22Rv1 (cell line): ENCODE measurements at regions not wholly inside any gene's neighbourhood (a gene's known extent, or its start where the extent isn't known, plus 50 kb on each side); places are given as distances from the start of the nearest gene placed in this dataset.

ENCODE experiments used
- H3K27ac ChIP-seq: fragments of 450-650 bp; 2 replicates; pipeline ENCODE4 v1.5.1; 2017
- ZFX ChIP-seq: fragments of 450-650 bp; IDR thresholded peaks from 2 replicates; pipeline ENCODE4 v1.6.1; 2017; ENCODE audit warnings: antibody characterized with exemption, borderline replicate concordance
- TF ChIP-seq, protein P1 (sequence below): fragments of 450-650 bp; IDR thresholded peaks from 2 replicates; pipeline ENCODE4 v1.5.1; 2017; ENCODE audit warnings: mild to moderate bottlenecking

DNA sequence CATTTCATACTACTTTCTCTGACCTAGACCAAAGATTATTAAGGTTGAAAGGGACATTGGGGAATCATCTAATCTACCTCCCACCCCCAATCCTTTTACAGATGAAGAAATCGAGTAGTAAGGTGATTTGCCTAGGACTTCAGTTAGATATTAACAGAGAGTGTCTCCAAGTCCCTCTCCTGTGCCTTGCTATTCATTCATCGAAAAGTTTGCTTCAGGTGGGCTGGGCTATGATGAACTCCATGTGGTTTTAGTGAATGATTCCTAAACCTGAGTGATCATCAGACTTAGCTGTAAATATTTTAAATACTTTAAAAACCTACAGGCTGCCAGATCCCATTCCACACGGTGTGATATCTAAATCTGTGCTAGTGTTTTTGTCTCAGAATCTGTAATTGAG lies 259.4 kb upstream of the SORCS1 start:
- H3K27ac ChIP-seq = no peak overlapping the region
- no peak for TF ChIP-seq ZFX
- TF ChIP-seq, protein P1, sequence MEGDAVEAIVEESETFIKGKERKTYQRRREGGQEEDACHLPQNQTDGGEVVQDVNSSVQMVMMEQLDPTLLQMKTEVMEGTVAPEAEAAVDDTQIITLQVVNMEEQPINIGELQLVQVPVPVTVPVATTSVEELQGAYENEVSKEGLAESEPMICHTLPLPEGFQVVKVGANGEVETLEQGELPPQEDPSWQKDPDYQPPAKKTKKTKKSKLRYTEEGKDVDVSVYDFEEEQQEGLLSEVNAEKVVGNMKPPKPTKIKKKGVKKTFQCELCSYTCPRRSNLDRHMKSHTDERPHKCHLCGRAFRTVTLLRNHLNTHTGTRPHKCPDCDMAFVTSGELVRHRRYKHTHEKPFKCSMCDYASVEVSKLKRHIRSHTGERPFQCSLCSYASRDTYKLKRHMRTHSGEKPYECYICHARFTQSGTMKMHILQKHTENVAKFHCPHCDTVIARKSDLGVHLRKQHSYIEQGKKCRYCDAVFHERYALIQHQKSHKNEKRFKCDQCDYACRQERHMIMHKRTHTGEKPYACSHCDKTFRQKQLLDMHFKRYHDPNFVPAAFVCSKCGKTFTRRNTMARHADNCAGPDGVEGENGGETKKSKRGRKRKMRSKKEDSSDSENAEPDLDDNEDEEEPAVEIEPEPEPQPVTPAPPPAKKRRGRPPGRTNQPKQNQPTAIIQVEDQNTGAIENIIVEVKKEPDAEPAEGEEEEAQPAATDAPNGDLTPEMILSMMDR = no peak

DNA sequence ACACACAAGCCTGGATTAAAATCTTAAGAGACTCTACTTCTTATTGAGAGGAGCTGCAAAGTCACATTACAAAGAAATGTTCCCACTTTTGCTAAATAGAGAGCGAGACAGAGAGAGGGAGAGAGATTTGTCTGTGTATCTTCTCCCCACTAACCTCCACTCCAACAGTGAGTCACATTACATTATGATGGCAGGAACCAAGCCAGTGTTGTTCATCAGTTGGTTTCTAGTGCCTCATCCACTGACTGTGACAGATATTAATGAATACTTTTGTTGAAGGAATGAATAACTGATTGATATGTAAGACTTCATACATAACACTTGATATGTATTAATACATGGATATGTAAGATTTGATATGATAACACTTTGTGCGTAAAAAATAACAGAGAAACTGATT lies 258.2 kb upstream of the SORCS1 start:
- H3K27ac ChIP-seq = no peak overlapping the region
- no peak for TF ChIP-seq ZFX
- TF ChIP-seq, protein P1 = no peak

DNA sequence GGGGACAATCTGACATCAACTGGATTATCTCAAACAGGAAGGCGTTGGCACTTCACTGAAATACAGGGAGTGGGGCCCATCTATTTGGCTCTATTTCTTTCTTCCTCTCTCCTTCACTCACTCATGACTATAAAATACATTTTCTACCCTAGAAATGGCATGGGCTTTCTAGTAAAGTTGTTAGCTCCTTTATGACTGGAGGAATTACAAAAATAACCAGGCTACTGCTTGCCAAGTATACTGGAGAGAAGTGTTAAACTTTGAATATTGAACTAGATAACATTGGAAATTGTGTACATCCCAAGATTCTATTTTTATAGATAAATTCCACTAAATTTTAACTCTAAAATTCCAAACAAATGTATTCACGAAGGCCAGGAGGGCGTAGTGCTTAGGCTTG lies 255.7 kb upstream of the SORCS1 start:
- TF ChIP-seq, protein P1 = no peak
- no peak for TF ChIP-seq ZFX
- no peak overlapping the region for H3K27ac ChIP-seq

DNA sequence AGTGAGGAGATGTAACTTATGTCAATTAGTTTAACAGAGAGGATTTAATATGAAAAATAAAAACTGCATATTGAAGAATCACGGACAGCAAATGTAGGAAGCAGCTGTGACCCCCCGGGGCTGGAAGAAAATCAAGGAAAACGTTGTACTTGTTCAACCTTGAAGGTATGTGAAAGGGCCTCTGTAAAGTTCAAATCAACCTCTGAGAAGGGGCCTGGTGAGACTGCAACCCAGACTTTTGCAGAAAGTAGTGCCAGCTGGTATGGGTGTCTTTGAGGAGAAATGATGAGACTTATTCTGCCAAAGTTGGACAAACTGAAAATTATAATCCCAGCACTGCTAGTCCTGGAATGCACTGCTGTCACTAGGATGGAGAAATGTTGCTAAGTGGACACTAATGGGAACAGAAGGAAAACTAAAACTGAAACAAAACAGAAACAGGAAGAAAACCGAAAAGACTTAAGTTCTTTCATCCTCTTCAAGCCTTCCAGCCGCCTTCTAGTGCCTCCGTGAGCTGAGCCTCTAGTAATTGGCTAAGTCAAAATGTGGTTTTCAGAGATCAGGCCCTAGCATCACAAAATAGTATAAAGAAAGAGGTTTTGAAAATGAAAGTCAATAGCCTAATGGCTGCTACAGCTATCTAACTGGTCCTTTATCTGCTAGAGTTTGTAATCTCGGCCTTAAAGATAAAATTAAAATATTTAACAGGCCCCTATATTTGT lies 253.7 kb upstream of the SORCS1 start:
- TF ChIP-seq, protein P1 = no peak
- no peak for TF ChIP-seq ZFX
- no peak overlapping the region for H3K27ac ChIP-seq

DNA sequence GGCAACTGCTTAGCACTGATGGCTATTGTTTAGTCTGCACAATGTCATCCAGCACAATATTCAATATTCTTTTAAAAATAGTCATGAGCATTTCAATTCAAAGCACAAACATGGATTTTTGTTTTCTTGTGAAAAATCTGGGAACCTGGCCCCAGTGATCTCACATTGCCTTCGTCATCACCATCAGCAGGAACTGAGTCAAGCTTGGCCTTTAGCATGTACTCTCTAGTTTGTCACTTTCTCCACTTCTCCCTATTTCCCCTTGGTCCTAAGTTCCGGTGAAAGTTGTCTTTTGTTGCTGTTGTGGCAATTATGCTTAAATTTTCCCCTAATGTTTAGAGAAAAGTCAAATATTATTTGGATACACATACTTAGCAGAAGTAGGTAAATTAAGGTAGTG lies 252.9 kb upstream of the SORCS1 start:
- H3K27ac ChIP-seq = no peak overlapping the region

DNA sequence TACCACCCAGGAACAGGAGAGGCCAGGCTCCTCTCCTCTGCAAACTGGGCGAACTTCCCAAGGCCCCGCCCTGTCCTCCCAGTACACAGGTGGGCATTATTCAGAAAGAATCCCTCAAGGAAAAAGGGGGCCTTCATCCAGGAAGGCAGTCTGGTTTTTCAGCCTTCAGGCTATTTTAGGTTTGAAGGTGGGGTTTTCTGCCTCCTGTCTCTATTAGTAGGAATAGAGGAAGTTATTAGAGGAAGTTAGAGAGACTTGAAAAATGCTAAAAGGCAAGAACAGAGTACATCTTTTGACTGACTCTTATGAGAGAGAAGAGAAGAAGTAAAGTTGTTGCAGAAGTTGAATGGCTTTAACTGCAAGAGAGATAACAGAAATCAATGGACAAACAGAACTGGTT lies 250.9 kb upstream of the SORCS1 start:
- TF ChIP-seq, protein P1 = no peak
- TF ChIP-seq ZFX = no peak
- H3K27ac ChIP-seq = no peak overlapping the region

More for the DNA sequence above, 252.9 kb upstream of the SORCS1 start:
- TF ChIP-seq, protein P1 = no peak
- TF ChIP-seq ZFX = no peak

DNA sequence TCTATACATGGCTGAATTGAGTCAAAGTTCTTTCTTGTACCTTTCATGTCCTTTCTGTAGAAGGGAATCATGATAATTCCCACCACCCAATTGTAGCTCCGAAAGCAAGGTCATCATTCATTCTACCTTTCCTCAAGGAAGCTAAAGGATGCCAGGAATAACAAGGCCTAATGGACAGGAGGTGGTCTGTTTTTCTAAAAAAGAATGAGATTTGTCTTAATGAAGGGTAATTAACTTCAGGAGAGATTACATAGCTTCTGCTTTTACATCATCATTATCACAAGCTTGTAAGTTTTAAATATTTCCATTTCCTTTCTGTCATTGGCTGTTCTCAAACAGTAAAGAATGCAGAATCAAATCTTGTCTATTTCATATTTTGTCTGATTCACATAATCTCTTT lies 249.5 kb upstream of the SORCS1 start:
- no peak for TF ChIP-seq ZFX
- TF ChIP-seq, protein P1 = no peak
- no peak overlapping the region for H3K27ac ChIP-seq
